ENCODE measurements at regions not wholly inside any gene's neighbourhood (a gene's known extent, or its start where the extent isn't known, plus 50 kb on each side); places are given as distances from the start of the nearest gene placed in this dataset.
A peak's percentile ranks its signal among the peaks of the same experiment; 100 is the strongest.

DNA sequence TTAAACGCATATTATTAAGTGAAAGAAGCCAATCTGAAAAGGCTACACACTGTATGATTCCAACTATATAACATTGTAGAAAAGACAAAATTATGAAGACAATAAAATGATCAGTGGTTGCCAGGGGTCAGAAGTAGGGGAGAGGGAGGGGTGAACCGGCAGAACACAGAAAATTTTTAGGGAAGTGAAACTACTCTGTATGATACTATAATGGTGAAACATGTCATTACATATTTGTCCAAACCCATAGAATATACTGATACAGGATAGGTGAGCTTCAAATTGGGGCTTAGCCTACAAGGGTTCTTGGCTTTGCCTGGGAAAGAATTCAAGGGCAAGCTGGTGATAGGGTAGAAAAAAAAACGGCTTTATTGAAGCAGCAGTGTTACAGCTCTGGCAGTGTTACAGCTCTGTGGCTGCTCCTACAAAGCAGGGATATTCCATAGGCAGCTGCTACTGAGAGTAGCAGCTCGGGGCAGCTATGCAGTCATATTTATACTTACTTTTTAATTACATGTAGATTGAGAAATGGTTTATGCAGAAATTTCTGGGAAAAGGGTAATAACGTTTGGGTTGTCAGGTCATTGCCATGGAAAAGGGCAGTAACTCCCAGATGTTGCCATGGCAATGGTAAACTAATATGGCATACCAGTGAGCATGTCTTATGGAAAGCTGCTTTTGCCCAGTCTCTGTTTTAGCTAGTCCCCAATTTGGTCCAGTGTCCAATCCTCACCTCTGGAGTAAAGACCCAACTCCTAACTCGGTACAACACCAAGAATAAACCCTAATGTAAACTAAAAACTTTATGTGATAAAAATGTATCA lies 125.1 kb upstream of the SLC25A36 start:
- DNase-seq (ENCODE audit: low spot score) = no peak

DNA sequence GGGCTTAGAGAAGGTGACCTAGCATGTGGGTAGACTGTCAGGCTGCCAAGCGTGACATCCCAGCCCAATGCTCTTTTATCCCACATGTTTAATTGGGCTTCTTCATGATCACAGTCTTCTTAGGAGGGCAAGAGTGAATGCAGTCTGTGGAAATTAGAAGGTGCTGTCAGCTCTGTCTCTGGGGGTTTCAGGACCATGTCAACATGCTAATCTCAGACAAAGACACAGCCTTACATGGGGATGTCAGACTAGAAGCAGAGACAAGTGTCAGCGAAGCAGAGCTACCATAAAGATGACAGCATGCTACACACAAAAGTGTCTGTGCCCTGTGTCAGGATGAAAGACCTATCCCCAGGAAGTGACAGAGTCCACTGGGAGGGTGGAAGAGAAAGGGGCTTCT lies 120.1 kb upstream of the SLC25A36 start:
- no peak for DNase-seq (ENCODE audit: low spot score)

DNA sequence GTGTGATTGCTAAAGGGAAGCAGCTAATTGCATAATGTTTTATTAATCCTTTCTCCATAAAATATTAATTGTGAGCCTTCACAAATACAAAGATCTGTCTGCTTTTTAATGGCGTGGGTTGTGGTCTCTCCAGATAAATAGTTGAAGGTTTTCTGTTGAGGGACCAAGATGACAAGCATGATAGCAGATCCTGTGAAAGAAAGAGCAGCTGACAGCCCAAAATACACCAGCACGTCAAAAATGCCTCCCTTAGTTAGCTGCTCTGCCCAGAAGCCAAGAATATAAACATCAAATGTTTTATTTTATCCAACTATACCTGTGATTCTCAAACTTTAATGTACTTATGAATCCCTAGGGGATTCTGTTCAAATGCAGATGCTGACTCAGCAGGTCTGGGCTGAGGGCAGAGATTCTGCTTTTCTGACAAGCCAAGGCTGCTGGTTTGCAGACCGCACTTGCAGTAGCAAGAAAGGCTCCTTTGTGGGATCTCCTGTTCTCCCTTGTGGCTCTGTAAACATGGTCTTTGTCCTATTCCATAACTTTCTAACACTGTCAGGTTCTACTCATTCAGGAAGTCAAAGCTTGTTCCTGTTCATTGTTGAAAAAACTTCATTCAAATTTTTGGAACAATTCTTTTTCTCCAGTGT lies 119.1 kb upstream of the SLC25A36 start:
- no peak for DNase-seq (ENCODE audit: low spot score)

DNA sequence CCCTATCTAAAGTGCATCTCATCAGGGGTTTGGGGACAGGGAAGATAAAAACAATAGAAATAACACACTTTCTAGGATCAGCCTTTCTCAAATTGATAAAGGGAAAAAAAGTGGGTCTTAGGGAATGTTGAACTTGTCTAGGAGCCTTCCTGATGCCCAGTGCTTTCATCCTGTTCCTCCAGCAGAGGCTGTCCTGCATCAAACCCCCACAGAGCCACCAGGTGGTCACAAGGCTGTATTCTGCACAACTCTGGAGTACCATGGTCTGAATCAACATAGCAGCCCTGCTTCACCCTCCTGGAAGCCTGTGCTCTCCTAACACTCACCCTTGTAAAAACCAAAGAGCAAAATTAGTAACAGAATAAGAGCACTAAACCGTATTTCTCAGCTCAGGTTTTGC lies 118.5 kb upstream of the SLC25A36 start:
- DNase-seq (ENCODE audit: low spot score) = no peak

DNA sequence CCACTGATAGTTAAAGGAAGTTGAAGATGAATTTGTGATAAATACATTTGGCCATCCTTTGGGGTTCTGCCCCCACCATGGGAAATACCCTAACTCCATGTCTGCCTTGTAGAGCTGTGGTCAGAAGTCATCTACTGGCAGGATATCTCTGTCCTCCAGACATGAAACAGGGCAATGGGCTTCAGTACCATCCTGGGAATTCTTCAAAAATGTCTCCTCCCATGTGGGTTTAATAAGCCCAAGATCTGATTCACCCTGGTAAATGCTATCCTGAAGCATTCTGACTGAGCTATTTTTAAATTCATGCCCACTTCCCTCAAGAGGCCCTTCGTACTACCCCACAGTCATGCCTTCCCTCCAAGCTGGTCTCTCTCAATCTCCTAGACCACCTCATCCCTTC lies 113.7 kb upstream of the SLC25A36 start:
- no peak for DNase-seq (ENCODE audit: low spot score)

DNA sequence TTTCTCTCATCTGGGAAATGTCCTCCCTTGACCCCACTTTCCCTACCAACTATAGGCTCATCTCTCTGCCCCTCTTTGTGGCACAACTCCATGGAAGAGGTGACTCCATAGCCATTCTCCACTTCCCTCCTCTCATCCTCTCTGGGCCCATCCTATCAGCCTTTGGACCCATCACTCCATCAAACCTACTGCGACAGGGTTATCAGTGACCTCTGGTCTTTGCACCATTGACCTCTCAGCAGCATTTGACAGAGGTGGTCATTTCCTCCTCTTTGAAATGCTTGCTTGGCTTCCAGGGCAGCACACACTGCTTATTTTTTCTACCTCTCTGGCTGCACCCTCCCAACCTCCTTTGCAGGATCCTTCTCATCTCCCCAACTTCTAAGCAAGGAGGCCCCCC lies 113.1 kb upstream of the SLC25A36 start:
- DNase-seq (ENCODE audit: low spot score) = no peak

DNA sequence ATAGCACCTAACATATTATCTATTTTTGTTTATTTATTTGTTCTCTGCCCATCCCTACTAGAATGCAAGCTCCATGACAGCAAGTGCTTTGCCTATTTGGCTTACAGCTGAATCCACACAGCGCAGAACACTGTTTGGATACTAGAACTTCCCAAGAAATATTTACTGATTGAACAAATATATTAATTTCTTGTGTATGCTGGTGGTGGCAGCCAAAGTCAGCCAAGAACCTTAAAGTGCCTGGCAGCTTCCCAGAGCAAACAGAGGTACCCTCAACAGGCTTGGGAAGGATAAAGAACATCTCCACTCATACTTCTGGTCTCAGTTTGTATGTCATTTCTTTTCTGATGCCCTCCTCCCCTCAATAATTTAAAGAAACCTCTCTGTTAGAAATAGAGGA lies 111.8 kb upstream of the SLC25A36 start:
- no peak for DNase-seq (ENCODE audit: low spot score)

DNA sequence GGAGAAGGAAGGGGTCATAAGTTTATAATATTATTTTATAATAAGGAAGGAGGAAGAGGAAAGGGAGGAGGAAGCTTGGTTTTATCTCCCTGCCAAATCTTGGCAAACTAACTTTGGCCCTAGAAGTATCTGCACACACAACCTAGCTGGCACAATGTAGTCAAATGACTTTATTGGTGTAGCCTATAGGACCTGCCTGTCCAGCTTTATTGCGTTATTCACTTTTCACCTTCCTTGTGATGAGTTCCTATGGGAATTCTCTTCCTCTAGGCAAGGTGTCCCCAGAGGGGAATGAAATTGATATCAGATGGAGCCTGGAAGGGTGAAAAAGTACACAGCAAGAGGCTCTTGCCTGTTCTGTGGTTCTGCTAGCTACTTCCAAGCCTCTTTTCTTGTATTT lies 111.2 kb upstream of the SLC25A36 start:
- no peak for DNase-seq (ENCODE audit: low spot score)

DNA sequence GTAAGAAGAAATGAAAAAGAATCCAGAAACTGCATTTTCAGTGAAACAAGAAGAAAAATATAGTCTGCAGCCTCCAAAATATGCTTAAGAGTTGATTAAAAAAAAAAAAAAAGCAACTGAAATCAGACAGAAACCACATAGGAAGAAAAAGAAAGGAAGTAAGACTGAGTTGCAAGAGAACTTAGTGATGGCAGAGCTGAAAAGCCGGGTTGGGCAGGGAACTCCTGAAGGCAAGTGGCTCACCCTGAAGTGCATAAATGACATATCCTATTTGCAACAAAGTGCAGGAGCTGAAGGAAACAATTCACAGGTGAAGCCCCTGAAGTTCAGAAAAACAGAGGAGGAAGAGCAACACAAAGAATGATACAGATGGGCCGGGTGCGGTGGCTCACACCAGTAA lies 108.8 kb upstream of the SLC25A36 start:
- no peak for DNase-seq (ENCODE audit: low spot score)

DNA sequence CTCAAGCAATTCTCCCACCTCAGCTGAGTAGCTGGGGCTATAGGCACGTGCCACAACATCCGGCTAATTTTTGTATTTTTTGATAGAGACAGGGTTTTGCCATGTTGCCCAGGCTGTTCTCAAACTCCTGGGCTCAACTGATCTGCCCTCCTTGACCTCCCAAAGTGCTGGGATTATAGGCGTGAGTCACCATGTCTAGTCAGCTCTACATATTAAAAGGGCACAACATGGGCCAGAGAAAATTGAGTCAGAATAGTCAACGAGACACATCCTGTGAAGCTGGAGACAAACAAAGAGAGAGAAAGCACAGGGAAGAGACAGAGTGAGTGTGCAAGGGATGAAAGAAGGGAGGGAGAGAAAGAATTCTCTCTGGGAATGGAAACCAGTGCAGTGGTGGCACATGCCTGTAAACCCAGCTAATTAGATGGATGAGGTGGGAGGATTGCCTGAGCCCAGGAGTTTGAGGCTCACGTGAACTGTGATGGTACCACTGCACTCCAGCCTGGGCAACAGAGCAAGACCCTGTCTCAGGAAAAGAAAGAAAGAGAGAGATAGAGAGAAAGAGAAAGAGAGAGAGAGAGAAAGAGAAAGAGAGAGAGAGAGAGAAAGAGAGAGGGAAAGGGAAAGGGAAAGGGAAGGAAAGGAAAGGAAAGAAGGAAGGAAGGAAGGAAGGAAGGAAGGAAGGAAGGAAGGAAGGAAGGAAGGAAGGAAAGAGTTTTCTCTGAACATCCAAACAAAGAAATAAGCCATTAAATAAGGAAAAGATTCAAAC lies 107.2 kb upstream of the SLC25A36 start:
- DNase-seq (ENCODE audit: low spot score) = no peak

DNA sequence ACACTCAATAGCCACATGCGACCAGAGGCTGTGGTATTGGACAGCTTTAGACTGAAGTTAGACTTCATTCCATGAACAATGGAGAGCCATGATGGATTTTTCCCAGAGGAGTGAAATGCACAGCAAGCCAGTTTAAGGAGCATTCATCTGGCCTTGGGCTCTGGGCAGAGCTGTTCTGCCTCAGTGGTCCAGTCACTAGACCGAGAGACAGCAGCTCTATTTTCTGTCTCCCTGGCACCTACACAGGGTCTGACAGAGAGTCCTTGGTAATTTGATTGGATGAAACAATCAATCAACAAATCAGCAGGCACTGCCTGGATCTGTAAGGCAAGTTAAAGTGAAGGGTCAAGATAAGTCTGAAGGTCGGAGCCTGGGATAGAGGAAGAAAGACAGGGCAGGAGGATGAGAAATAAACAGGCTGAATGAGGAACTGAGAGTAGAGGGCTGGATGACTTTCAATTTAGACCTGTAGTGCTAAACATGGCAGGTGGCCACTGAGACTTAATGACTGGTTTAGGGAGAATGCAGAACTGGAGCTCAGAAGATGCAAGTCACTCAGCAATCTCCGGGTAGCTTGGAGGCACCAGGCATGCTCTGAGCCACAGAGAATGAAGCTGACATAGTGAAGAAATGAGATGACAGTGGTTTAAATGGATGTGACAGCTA lies 98.5 kb upstream of the SLC25A36 start:
- DNase-seq (ENCODE audit: low spot score) = no peak

DNA sequence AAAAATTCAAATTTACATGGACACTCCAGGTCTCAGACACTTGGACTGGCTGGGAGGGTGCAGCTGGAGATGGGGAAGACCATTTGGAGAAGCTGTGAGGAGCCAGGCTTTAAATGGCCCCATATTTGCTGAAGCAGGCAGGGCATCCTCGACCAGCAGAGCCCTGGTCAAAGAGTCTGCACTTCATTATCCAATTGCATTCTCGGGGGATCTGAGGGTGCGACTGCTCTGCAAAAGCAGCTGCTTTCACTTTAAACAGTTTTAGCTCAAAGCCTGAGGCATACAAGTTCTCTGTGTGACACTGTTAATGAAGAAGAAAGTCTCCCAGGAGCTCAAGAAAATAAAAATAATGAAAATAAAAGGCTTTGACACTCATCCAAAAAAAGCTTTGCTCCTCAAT lies 98.0 kb upstream of the SLC25A36 start:
- no peak for DNase-seq (ENCODE audit: low spot score)

DNA sequence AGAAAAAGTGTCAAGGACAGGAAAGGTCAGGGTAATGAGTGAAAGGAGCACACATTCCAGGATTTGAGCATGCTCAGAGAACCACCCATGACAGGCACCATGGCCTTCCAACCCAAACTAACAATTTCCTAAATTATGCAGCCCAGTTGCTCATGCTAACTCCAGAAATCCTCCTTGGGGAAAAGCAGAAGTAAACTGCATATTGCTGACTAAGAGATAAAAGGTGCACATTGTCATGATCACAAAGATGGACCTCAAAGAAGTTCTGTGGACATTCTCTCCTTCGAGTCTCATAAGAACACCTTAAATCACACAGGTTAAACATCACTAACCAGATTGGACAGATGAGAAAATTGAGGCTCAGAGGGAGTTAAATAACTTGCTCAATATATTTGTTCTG lies 97.6 kb upstream of the SLC25A36 start:
- no peak for DNase-seq (ENCODE audit: low spot score)

DNA sequence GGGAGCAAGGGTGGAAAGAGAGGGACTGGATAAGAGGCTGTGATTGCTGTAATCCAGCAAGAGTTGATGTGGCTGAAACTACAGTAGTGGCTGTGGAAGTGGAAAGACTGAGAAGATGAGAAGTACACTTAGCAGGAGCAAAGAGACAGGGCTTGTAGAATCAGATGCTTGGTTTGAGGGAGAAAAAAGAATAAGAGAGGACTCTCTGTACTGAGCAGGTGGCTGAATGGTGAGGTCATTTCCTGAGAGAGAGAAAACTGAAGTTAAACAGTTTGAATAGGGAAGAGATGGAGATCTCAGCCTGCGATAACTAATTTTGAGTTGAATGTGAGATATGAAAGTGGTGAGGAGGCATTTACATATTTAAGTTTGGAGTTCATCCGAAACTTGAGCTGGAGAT lies 95.8 kb upstream of the SLC25A36 start:
- DNase-seq (ENCODE audit: low spot score) = no peak

DNA sequence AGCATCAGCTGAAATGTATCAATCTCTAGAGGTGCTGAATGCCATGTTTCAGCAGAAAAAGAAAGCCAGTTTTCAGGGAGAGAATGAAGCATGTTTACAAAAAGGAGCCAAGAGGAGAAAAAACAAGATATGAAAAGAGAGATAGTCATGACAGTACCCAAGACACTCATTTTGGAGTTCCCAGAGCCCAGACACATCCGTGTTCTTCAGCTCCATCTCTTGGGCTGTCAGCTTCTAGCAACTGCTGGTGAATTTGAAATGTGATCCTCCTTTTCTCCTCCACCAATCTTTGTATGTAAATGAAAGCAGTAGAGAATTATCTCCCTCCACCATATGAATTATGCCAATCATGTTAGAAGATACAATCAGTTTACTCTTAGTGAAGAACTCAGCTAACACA lies 93.0 kb upstream of the SLC25A36 start:
- no peak for DNase-seq (ENCODE audit: low spot score)

DNA sequence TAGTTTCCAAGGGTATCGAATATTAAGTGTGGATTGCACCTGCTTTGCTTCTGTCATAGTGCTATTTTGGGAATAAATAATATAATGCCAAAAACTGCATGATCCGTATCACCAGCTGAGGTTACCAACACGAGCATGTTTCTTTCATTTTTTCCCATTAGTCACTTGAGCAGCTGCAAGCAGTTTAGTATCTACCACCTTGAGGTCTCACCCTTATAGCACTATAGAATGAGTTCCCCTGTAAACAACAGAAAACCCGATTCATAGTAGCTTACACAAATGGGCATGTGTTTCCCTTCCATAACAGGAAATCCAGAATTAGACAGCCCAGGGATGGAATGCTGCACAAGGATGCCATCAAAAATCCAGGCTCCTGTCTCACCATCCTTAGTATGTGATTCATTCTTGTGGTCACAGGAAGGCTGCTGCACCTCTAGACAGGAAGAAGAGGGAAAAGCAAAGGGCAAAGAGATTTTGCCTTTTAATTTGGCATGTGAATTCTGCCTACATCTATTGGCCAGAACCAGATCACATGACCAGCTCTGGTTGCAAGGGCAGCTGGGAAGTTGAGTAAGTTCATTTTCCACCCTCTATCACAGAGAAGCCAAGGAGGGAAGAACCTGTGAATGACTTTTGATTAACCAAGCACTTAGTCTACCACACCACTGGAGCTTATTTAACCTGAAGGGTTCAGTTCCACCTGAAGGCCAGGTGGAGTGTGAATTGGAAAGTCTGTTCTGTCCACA lies 91.3 kb upstream of the SLC25A36 start:
- DNase-seq (ENCODE audit: low spot score) = no peak

DNA sequence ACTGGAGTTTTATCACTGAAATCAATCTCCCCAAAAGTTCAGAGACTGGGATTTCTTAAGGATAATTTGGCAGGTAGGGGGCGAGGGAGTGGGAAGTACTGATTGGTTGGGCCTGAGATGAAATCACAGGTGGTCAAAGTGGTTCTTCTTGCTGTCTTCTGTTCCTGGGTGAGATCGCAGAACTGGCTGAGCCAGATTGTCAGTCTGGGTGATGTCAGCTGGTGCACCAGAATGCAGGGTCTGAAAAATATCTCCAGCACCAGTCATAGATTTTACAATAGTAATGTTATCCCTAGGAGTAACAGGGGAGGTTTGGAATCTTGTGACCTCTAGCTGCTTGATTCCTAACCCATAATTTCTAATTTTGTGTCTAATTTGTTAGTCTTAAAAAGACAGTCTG lies 86.7 kb upstream of the SLC25A36 start:
- no peak for DNase-seq (ENCODE audit: low spot score)

DNA sequence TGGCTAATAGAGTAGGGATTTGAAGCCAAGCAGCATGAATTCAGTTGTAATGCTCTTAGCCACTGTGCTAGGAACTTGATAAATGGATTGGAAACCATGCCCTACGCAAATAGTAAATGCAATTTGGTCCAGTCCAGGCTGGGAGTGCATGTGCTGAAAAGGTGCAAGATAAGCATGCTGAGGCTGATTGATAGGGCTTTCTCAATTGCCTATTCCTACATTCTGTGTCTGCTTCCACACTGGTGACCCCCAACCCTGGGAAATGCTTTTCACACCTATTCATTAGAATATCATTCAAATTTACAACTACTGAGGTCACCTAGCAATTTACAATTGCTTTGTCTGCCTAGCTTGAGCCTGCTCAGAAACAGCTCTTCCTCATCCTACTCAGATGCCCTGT lies 84.7 kb upstream of the SLC25A36 start:
- DNase-seq (ENCODE audit: low spot score) = no peak

DNA sequence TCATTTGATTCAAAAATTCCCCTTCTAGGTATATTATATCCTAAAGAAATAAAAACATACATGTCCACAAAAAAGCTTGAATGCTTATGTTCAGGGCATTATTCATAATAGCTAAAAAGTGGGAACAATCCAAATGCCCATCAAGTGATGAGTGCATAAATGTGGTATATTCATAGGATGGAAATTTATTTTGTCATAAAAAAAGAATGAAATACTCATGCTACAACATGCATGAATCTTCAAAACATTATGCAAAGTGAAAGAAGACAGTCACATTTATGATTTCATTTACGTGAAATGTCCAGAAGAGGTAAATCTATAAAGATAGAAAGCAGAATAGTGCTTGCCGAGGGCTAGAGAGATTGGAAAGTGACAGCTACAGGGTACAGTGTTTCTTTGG lies 83.6 kb upstream of the SLC25A36 start:
- DNase-seq (ENCODE audit: low spot score) = no peak

DNA sequence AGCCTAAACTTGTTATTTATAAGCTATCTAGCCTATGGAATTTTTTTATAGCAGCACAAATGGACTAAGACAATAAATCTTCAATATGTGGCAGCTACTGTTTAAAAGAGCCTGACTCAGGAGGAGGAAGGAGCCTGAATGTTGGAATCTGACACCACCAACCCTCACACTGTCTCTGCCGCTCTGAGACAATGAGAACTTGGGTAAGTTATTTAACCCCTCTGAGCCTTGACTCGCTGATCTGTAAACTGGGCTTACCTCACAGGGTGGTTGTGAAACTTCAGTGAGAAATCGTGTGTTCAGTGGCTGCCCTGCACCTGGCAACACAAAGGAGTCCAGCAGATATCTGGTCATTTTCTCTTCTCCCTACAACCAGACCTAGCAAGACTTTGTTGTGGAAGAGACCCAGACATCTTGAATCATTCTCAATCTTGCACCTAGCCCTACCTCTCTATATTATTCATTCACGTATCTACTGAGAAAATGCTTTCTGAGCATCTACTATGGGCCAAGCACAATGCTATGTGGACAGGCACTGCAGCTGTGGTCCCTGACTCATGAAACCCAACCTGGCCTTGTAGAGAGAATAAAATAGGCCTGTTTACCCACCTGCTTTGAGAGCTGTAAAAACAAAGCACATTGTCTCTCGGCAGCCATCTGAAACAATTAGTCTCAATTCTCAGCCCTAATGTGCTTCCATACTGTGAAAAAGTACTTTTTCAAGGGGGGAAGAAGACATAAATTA lies 81.9 kb upstream of the SLC25A36 start:
- no peak for DNase-seq (ENCODE audit: low spot score)

DNA sequence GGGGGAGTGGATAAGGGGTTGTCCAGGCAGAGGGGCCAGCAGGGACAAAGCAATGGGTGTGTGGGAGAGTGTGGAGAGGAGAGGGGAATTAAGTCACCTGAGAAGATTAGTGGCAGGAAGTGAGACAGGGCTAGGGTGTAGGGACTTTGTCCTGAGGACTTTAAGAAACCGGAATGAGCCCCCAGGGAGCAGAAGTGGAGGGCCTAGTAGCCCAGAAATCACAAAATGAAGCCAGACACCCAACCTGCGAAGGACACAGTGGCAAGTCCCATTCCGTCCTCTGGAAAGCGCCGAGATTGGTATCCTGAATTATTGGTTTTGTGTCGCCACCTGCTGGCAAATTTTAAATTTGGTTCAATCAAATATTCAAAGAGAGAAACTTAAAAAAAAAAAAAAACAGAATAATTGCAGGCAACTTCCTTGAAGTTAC lies 78.0 kb upstream of the SLC25A36 start:
- DNase-seq (ENCODE audit: low spot score) = peak; percentile 57

Measured in mucosa of gallbladder (tissue), 1 donor.